Amniotic epithelial cell (primary cell): ENCODE measurements at regions not wholly inside any gene's neighbourhood (a gene's known extent, or its start where the extent isn't known, plus 50 kb on each side); places are given as distances from the start of the nearest gene placed in this dataset.
"Not testable (repeated sequence)": the region's sequence is repeated elsewhere in the genome, so short reads cannot be mapped to it uniquely, and the experiment has no call there.

Source experiments
- DNase-seq: peaks from one replicate; pipeline ENCODE4 v3.0.0-alpha.2; 2010; ENCODE audit warnings: low read depth

DNA sequence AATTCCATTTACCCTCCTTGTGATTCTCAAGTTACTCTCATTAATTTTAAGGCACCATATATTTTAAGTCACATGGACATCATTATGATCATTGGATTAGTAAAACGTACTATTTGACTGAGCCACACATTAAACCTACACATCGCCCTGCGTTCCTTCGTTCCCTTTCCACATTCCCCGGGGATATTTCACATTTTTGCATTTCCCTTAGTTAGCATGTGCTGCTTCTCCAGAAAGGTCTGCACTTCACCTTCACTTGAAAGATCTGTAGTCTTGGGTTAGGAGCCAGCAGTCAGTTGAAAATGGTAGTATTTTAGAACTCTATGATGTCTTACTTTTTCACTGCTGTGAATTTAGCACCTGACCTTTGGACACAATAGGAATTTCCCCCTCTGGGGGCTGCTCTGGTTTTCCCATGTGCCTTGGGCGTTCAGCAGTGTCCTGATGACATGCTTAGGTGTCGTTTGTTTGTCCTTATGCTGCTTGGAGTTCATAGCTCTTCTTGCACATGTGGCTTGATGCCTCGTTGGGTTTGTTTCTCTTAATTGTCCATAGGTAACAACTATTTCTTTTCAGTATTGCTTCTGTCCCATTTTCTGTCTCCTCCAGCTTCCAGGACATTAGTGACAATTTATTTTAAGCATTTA, 56.9 kb upstream of the NBPF20 start:
- DNase-seq = not testable (repeated sequence)

DNA sequence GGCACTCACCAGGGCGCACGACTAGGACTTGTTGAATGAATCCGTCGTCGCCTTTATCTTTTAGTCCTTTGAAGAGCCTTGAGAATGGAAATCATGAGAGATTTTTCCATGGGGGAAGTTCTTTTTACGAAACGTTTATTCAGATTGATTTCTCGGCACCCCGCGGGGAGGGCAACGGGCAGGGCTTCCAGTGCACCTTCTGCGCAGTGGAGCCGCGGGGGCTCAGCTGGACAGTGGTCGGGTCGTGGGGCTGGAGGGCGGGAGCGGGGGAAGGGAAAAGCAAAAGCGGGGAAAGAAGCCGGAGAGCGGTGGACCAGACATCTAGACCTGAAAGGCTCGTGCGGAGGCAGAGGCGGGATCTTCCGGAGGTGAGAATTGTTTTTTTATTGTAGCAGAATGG, 50.6 kb upstream of the NBPF20 start:
- not testable (repeated sequence) for DNase-seq

DNA sequence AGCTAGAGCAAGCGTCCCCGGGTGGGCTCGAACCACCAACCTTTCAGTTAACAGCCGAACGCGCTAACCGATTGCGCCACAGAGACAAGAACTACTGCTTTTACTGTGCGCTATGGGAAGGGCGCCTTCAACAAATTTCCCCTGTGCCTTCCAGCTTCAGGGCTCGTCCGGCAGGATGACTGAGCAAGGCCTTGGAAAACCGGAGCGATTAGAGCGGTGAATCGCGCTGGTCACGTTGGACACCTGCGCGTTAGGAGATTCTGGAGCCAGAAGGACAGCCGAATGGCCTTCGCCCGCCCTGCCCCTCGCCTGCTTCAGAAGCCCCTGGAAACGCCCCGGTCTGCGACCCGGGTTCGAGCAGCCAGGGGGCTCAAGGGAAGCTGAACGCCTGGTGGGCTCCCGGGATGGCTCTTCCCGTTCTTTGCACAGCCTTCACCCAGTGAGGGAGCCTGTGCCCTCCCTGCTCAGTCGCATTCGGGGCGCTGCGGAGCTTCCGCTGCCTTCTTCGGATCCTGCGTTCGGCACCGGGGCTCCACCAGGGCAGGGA, 50.0 kb upstream of the NBPF20 start:
- DNase-seq = peak; percentile 29
